ENCODE measurements at regions not wholly inside any gene's neighbourhood (a gene's known extent, or its start where the extent isn't known, plus 50 kb on each side); places are given as distances from the start of the nearest gene placed in this dataset.

DNA sequence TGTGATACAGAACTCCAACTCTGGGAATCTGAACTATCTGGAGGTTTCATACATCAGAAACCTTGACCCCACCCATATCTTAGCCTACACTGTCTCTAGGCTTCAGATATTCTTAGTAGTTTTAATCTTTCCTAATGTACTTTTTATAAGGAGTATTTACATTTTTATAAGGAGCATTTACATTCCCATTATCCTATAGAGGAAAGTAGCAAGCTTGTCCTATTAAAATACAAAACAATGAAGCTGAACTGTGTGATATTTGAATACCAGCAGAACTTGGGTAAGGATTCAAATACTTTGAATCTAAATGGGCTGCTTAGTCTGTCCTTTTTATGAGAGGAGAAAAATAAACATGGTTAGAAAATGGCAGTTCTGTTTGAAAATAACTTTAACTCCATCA lies 247.4 kb downstream of the FMR1NB start:
- TF ChIP-seq, protein P1, sequence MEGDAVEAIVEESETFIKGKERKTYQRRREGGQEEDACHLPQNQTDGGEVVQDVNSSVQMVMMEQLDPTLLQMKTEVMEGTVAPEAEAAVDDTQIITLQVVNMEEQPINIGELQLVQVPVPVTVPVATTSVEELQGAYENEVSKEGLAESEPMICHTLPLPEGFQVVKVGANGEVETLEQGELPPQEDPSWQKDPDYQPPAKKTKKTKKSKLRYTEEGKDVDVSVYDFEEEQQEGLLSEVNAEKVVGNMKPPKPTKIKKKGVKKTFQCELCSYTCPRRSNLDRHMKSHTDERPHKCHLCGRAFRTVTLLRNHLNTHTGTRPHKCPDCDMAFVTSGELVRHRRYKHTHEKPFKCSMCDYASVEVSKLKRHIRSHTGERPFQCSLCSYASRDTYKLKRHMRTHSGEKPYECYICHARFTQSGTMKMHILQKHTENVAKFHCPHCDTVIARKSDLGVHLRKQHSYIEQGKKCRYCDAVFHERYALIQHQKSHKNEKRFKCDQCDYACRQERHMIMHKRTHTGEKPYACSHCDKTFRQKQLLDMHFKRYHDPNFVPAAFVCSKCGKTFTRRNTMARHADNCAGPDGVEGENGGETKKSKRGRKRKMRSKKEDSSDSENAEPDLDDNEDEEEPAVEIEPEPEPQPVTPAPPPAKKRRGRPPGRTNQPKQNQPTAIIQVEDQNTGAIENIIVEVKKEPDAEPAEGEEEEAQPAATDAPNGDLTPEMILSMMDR (IDR thresholded peaks at IDR 0.05), result no peak
- TF ChIP-seq POLR2A (IDR thresholded peaks at IDR 0.05), result no peak
